GM19351 (cell line): ENCODE measurements at regions not wholly inside any gene's neighbourhood (a gene's known extent, or its start where the extent isn't known, plus 50 kb on each side); places are given as distances from the start of the nearest gene placed in this dataset.
A peak's percentile ranks its signal among the peaks of the same experiment; 100 is the strongest.

Experiments used
- ATAC-seq: cut with Tn5 transposase; IDR thresholded peaks from one replicate; pipeline ENCODE4 v1.9.1; 2021; ENCODE audit warnings: mild to moderate bottlenecking, moderate library complexity; ENCODE audit not compliant: unreplicated experiment

DNA sequence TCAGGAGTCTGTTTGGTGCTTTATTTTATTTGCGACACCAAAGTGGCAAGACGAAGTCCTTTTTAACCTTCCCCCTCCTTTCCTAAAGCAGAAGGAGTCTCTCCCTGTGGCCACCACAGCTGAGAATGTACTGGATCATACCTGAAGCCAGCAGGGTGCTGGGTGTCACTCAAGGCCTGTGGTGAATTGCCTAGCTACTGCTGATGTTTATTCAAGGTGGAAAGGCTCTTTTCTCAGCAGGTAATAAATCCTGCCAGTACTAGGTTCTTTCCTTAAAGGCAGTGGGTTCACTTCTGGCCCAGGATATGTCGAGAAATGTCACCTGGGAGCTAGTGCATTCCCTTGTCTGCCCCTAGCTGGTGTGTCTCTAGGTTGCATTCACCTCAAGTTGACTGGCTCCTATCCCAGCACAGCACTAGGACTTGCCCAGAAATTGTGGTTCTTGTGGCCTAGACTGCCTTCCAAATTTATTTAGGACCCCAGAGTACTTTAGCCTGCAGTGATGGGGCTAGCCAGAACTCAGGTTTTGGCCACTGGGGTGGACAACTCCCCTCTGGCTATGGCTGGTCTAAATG is 60.8 kb upstream of the FAM3C start:
- no peak for ATAC-seq

DNA sequence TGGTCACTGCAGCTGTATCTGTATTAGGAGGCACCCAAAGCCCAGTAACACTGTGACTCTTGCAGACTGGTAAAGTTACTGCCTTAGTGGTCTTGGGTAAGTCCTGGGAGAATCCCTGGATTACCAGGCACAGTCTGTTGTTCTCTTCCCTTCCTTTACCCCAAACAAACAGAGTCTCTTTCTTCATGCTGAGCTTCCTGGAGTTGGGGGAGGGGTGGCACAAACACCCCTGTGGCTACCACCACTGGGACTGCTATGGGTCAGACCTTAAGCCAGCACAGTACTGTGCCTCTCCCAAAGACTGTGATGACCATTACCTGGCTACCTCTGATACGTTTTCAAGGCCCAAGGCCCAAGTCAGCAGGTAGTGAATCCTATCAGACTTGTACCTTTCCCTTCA is 59.9 kb upstream of the FAM3C start:
- no peak for ATAC-seq

DNA sequence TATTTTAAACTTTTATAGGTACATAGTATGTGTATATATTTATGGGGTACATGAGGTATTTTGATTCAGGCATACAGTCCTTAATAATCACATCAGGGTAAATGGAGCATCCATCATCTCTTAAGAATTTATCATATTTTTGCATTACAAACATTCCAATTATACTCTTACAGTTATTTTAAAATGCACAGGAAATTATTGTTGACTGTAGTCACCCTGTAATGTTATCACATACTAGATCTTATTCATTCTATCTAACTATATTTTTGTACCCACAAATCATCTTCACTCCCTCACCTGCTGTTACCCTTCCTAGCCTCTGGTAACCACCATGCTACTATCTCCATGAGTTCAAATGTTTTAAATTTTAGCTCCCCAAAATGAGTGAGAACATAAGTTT is 56.3 kb upstream of the FAM3C start:
- ATAC-seq, result no peak

DNA sequence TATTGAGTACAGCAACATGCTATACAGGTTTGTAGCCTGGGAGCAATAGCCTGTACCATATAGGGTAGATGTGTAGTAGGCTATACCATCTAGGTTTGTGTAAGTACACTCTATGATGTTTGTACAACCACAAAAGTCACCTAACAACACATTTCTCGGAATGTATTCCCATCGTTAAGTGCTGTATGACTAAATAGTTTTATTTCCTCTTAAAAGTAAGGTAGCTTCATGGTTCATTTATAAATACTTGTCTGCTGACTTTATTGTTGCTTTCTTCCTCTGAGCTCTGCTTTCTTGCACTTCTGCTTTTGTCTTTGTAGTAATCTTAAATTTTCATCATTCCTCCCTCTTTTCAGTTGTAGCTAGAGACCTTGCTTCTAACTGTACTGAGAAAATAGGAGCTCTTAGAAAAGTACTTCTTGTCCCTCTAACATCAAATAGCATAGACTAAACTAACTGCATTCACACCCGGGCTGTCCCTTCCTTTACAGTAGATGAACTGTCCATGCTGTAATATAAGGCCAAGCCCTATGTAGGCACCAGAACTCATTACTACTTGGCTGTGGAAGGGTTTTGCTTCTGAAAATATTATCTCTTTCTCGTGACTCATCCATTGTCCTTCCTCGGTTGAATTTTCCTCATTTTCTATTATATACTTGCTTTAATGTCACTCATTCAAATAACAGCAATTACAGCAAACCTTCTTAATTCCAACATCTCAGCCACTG is 55.4 kb upstream of the FAM3C start:
- ATAC-seq, result peak; percentile 48

DNA sequence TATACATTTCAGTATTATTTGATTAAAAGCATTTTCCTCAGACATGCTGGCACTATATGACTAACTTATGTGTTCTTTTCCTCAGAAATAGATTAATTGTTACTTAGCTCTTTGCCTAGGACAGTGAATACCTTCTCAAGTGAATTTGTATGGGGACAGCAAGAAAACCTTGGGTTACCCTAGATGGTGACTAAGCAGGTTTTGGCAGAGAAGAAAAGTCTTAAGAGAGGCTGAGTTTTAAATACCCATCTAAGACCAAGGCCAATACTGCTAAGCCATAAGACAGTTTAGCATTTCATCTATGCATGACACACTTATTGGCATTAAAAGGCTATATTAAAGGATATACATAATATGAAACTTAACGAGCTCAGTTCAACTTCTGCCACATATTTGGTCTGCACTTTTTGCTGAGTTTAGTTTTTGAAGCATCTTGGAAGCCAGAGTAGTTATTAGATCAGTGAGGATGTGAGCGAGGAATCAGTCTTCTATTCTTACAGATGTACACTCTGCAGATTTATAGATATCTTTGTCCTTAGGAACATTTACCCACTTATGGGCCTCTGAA is 54.6 kb upstream of the FAM3C start:
- no peak for ATAC-seq

DNA sequence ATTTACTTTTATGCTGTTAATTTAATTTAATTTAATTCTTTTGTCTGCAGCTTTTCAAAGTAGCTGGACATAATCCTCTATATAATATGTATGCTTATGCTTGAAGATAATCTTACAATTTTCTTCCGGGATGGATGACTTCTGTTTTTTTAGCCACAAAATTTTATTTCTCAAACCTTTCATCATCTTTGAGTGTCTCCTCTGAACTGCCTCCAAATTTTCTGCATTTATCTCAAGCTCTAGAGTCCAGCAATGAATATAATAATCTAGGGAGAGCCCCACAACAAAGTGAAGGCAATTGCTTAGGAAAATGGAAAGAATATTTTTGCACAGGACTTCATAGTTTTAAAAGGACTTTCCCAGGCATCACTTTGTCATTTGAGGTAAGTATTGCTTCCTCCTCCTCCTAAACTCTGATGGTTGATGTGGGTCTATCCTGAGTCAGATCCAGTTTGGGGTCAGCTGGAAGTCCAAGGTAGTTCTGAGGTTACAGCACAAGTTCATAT is 53.7 kb upstream of the FAM3C start:
- no peak for ATAC-seq

DNA sequence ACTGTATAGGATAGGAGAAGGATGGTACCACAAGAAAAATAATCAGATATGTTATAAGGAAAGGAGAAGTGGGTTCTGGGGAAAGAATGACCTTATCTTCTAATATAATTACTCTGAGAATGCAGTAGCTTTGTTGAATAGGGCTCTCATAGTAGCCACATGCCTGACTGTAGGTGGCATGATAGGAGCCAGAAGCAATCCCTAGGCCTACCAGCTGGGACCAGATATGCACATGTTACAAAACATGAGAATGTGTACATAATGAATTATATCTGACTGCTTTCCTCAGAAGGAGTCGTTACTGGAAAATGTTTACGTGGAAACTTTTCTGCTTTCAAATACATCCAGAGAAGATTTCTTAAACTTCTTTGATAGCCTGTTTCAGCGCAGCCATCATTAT is 53.2 kb upstream of the FAM3C start:
- no peak for ATAC-seq

DNA sequence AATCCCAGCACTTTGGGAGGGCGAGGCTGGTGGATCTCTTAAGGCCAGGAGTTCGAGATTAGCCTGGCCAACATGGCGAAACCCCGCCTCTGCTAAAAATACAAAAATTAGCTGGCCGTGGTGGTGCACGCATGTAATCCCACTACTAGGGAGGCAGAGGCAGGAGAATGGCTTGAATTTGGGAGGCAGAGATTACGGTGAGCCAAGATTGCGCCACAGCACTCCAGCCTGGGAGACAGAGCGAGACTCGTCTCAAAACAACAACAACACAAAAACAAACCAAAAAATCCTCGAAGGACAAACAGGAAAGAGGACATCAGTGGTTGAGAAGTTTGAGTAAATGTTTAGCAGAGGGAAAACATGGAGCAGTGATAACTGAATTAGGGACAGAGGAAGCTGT is 52.3 kb upstream of the FAM3C start:
- no peak for ATAC-seq

DNA sequence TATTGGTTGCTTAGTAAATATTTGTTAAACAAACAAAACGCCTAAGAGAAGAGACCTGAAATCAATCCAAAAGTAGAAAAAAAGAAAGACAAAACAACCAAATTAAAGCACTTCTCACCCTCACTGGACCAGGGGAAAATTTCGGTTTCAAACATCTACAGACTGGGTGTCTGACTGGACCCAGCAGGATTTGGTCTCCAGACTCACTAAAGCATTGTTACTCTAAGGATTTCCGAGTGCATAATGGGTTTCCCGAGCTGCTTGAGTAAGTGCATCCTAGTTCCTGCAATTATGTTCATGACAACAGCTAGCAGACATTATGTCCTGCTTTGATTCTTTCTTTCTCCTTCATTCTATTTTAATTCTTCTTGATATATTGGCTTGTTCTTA is 51.8 kb upstream of the FAM3C start:
- ATAC-seq, result no peak

DNA sequence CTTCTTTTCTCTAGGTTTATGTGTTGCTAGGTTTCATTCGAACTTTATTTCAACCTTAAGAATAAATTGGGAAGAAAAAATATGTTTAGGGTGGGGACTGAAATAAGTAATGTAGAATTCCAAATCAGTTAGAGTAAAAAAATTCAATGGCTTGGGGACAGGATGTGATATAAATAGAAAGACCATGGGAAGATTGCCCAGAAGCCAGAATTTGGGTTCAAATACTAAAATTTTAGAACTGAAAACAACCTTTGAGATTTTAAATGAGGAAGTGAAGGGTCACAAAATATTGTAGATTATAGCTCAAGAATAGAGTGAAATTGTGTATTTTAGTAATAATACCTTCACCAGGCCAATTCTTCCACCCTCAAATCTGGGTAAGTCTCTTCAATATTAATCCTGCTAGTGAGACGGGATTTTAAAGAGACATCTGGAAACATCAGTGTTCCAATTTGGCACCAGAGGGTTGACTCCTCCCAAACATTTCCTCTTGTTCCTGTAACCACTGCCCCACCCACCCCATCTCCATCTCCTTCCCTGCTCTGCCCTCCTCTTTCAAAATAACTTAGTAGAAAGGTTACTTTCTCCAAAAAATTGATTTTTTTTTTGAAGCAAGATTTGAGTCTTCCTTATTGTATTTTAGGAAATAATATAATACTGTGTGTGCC is 51.3 kb upstream of the FAM3C start:
- no peak for ATAC-seq

DNA sequence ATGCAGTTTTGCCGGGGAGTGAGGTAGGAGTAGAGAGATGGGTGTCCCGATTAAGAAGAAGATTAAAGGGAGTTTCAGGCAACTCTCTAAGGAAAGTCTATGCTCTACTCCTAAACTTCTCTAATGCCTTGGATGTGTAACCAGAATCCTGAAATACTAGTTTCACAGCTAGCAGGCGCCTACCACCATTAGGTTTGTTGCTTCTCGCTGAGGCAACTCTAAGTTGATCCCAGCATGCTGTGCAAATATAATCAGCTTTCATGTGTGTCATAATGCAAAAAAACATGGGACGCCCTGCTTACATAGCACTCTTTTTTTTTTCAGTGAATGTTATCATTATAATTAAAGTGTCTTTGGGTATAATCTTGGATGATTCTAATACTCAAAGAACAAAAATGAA is 50.4 kb upstream of the FAM3C start:
- ATAC-seq, result no peak
